Stimulated activated CD8-positive, alpha-beta memory T cell treated with anti-CD3 and anti-CD28 coated beads, Interleukin-7, amount 100 ng/mL, for 1 hour (primary cell): ENCODE measurements at regions not wholly inside any gene's neighbourhood (a gene's known extent, or its start where the extent isn't known, plus 50 kb on each side); places are given as distances from the start of the nearest gene placed in this dataset.
"Not testable (repeated sequence)": the region's sequence is repeated elsewhere in the genome, so short reads cannot be mapped to it uniquely, and the experiment has no call there.

Experiments used
- DNase-seq, 2 donors: peaks; one replicate each; pipeline ENCODE4 v3.0.0-alpha.2; 2020; ENCODE audit warnings: low read depth in 2 of 2

- no peak for DNase-seq
These were observed 138.5 kb upstream of the NETO1 start for GRCh38 chr18:73006331-73006730.

GRCh38 chr18:73004260-73004659, 136.5 kb upstream of the NETO1 start:
- DNase-seq, result no peak

- no peak for DNase-seq
These were observed 132.3 kb upstream of the NETO1 start for GRCh38 chr18:72999971-73000607.

- no peak for DNase-seq
These were observed 127.8 kb upstream of the NETO1 start for GRCh38 chr18:72995558-72995957.

- DNase-seq, result no peak
These were observed 125.5 kb upstream of the NETO1 start for GRCh38 chr18:72993250-72993649.

- DNase-seq, result no peak
These were observed 123.6 kb upstream of the NETO1 start for GRCh38 chr18:72991379-72991778.

- DNase-seq, result not testable (repeated sequence)
These were observed 119.8 kb upstream of the NETO1 start for GRCh38 chr18:72987570-72987969.

- no peak for DNase-seq
These were observed 118.3 kb upstream of the NETO1 start for GRCh38 chr18:72986103-72986502.

GRCh38 chr18:72985686-72986085, 117.9 kb upstream of the NETO1 start:
- no peak for DNase-seq

GRCh38 chr18:72984290-72984689, 116.5 kb upstream of the NETO1 start:
- DNase-seq, result no peak

GRCh38 chr18:72973841-72974240, 106.1 kb upstream of the NETO1 start:
- DNase-seq, result no peak

- DNase-seq, result no peak
These were observed 97.8 kb upstream of the NETO1 start for GRCh38 chr18:72965616-72966015.

- not testable (repeated sequence) for DNase-seq
These were observed 90.4 kb upstream of the NETO1 start for GRCh38 chr18:72958195-72958594.

GRCh38 chr18:72948439-72948838, 80.7 kb upstream of the NETO1 start:
- no peak for DNase-seq

GRCh38 chr18:72942766-72943165, 75.0 kb upstream of the NETO1 start:
- DNase-seq, result no peak

GRCh38 chr18:72940986-72941385, 73.2 kb upstream of the NETO1 start:
- no peak for DNase-seq

- DNase-seq, result no peak
These were observed 72.7 kb upstream of the NETO1 start for GRCh38 chr18:72940509-72940908.

GRCh38 chr18:72935744-72936143, 68.0 kb upstream of the NETO1 start:
- no peak for DNase-seq

GRCh38 chr18:72922895-72923294, 55.1 kb upstream of the NETO1 start:
- DNase-seq, result no peak
